ENCODE measurements at regions not wholly inside any gene's neighbourhood (a gene's known extent, or its start where the extent isn't known, plus 50 kb on each side); places are given as distances from the start of the nearest gene placed in this dataset.
A peak's percentile ranks its signal among the peaks of the same experiment; 100 is the strongest.
"Not testable (repeated sequence)": the region's sequence is repeated elsewhere in the genome, so short reads cannot be mapped to it uniquely, and the experiment has no call there.

DNA sequence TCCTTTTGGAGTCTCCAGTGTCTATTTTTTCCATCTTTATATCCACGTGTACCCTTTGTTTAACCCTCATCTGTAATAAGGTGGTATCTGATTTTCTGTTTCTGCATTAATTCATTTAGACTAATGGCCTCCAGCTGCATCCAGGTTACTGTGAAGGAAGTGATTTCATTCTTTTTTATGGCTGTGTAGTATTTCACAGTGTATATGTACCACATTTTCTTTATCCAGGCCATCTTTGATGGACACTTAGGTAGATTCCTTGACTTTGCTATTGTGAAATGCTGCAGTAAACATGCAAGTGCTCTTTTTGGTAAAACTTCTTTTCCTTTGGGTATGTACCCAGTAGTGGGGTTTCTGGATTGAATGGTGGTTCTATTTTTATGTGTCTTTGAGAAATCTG lies 128.0 kb upstream of the MTPN start:
- Mint-ChIP-seq H3K9me3 (no peaks in the 10 kb centered on the region), H3K4me1 (ENCODE audit: low read depth) (no peaks in the 10 kb centered on the region), H3K36me3 (ENCODE audit: low read depth) (no peaks in the 10 kb centered on the region), H3K27me3 (ENCODE audit: insufficient read depth) (peaks cover 3% of the 10 kb centered on the region), H3K4me3 (no peak overlapping the region), H3K27ac (no peak overlapping the region)
- DNase-seq, result no peak
- TF ChIP-seq, protein P1, sequence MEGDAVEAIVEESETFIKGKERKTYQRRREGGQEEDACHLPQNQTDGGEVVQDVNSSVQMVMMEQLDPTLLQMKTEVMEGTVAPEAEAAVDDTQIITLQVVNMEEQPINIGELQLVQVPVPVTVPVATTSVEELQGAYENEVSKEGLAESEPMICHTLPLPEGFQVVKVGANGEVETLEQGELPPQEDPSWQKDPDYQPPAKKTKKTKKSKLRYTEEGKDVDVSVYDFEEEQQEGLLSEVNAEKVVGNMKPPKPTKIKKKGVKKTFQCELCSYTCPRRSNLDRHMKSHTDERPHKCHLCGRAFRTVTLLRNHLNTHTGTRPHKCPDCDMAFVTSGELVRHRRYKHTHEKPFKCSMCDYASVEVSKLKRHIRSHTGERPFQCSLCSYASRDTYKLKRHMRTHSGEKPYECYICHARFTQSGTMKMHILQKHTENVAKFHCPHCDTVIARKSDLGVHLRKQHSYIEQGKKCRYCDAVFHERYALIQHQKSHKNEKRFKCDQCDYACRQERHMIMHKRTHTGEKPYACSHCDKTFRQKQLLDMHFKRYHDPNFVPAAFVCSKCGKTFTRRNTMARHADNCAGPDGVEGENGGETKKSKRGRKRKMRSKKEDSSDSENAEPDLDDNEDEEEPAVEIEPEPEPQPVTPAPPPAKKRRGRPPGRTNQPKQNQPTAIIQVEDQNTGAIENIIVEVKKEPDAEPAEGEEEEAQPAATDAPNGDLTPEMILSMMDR (IDR thresholded peaks at IDR 0.05), result no peak

DNA sequence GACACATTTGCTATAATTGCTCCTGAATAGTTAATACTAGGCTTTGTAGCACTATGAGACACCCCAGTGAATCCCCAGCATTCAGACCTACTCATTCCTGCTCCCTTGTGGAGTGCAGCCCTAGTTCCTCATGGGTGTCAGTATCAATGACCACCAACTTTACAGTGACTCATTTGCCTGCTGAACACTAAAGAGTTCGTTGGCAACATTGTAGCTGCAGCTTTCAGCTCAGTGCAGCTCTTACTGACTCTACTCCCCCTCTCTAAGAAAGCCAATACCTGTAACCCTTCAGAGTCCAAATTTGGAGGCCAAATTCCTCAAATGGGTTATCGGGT lies 127.1 kb upstream of the MTPN start:
- DNase-seq, result no peak
- Mint-ChIP-seq H3K27me3 (ENCODE audit: insufficient read depth) (peaks cover 2% of the 10 kb centered on the region; the same call in 1 of the 2 replicates), H3K27ac (no peak overlapping the region), H3K9me3 (no peaks in the 10 kb centered on the region), H3K4me3 (no peak overlapping the region), H3K36me3 (ENCODE audit: low read depth) (no peaks in the 10 kb centered on the region), H3K4me1 (ENCODE audit: low read depth) (no peaks in the 10 kb centered on the region)
- TF ChIP-seq, protein P1 (IDR thresholded peaks at IDR 0.05), result no peak

DNA sequence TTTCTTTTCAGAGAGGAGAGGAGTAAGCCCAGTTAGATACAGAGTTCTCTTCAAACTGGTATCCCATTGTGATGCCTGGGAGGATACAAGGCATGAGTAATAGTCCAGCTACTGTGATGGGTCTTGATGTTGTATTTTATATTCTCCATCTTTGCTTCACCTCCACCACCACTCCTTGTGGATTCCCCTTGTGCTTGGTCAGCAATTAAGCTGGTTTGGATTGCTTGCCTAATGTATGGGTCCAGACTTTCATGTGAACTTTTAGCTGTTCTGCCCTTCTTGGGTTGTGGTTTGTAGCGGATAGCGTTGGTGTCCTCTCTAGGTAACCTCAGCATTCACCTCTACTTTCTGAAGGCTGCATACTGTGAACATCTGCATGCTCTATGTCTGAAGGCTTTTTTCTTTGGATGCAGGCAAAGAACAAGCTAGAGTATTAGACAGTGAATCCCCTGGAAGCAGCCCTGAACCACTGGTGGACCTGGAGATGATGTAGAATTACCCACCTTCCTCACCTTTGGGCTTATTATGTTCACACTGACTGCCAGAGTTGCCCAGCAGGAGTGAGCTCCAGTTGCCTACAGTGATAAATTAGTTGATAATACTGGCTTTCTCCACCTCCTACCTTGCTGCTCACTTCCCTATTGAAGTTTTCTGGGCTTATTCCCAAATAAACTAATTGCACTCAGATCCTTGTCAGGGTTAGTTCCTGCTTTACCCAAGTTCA lies 126.5 kb upstream of the MTPN start:
- H3K4me1 Mint-ChIP-seq (ENCODE audit: low read depth), result no peaks in the 10 kb centered on the region
- H3K27me3 Mint-ChIP-seq (ENCODE audit: insufficient read depth), result peaks cover 2% of the 10 kb centered on the region; the same call in 1 of the 2 replicates
- no peaks in the 10 kb centered on the region for H3K9me3 Mint-ChIP-seq
- H3K36me3 Mint-ChIP-seq (ENCODE audit: low read depth), result no peaks in the 10 kb centered on the region
- DNase-seq, result no peak
- H3K4me3 Mint-ChIP-seq, result no peak overlapping the region
- TF ChIP-seq, protein P1 (IDR thresholded peaks at IDR 0.05), result no peak
- H3K27ac Mint-ChIP-seq, result no peak overlapping the region

DNA sequence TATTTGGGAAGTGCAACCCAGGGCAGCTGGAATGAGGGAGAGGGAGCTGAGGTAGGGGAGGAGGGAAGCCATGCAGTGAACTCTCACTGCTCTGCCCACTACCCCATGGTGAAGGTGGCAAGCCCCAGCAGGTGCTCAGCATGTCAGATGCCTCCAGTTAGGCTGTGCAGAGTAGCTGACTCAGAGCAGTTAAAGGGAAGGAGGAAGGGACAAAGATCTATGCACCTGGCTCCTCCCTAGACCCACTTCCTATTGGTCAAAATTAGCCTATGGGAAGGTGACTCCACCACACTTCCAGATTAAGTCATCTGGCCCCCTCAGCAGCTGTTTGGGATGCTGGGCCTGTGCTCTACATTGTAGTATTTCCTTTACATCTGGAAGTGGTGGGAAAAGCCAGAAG lies 125.7 kb upstream of the MTPN start:
- TF ChIP-seq, protein P1 (IDR thresholded peaks at IDR 0.05), result no peak
- H3K4me3 Mint-ChIP-seq, result no peak overlapping the region
- H3K4me1 Mint-ChIP-seq (ENCODE audit: low read depth), result no peaks in the 10 kb centered on the region
- no peaks in the 10 kb centered on the region for H3K9me3 Mint-ChIP-seq
- DNase-seq, result no peak
- no peak overlapping the region for H3K27ac Mint-ChIP-seq
- H3K36me3 Mint-ChIP-seq (ENCODE audit: low read depth), result no peaks in the 10 kb centered on the region
- peaks cover 2% of the 10 kb centered on the region; the same call in 1 of the 2 replicates for H3K27me3 Mint-ChIP-seq (ENCODE audit: insufficient read depth)

DNA sequence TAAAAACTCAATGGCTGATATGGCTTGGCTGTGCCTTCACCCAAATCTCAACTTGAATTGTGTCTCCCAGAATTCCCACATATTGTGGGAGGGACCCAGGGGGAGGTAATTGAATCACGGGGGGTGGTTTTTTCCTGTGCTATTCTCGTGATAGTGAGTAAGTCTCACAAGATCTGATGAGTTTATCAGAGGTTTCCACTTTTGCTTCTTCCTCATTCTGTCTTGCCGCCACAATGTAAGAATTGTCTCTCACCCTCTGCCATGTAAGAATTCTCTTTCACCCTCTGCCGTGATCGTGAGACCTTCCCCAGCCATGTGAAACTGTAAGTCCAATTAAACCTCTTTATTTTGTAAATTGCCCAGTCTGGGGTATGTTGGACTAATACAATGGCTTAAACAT lies 115.6 kb upstream of the MTPN start:
- H3K4me1 Mint-ChIP-seq (ENCODE audit: low read depth); H3K27ac Mint-ChIP-seq; H3K4me3 Mint-ChIP-seq; H3K36me3 Mint-ChIP-seq (ENCODE audit: low read depth); DNase-seq; H3K9me3 Mint-ChIP-seq; H3K27me3 Mint-ChIP-seq (ENCODE audit: insufficient read depth): not testable (repeated sequence)

DNA sequence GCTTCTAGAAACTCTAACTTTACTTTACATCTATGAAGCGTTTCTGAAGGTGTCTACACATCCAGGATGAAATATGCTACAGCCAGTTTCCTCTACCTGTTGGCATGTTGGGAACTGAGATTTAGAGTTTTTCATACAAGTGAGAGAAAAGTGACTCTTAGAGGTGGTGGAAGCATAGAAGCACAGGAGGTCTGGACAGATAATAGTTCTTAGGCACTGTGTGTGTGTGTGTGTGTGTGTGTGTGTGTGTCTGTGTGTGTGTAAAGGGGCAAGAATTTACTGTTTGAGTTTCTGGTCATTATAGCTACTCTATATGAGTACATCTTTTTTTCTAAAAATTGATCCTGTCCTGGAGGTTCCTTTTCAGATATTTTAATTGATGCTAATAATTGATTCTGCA lies 110.7 kb upstream of the MTPN start:
- no peaks in the 10 kb centered on the region for H3K9me3 Mint-ChIP-seq
- H3K4me1 Mint-ChIP-seq (ENCODE audit: low read depth), result peaks cover 21% of the 10 kb centered on the region; the same call in 1 of the 2 replicates
- H3K27ac Mint-ChIP-seq, result no peak overlapping the region

More for the DNA sequence above, 110.7 kb upstream of the MTPN start:
- DNase-seq, result no peak
- Mint-ChIP-seq H3K27me3 (ENCODE audit: insufficient read depth) (no peaks in the 10 kb centered on the region; the same call in 1 of the 2 replicates), H3K36me3 (ENCODE audit: low read depth) (no peaks in the 10 kb centered on the region), H3K4me3 (peak overlapping the region; percentile 94)
- TF ChIP-seq, protein P1 (IDR thresholded peaks at IDR 0.05), result no peak
